HCT116 (cell line): ENCODE measurements at regions not wholly inside any gene's neighbourhood (a gene's known extent, or its start where the extent isn't known, plus 50 kb on each side); places are given as distances from the start of the nearest gene placed in this dataset.

ENCODE experiments used
- ATAC-seq: fragments of 200-7000 bp; cut with Tn5 transposase; 2 replicates; pipeline ENCODE4 v1.9.1; 2020; ENCODE audit warnings: mild to moderate bottlenecking, moderate library complexity
- BruUV-seq: library from RNA; stranded (reverse); fragments of 400-500 nt; replicated peaks from 2 replicates; lab custom pipeline; 2021; lab: Mats Ljungman, UMichigan
- CTCF ChIA-PET: fragments of 300-600 bp; sonication (Branson Sonifier 250); formaldehyde crosslinking; loops from one replicate; lab custom pipeline; 2021; ENCODE audit warnings: antibody characterized with exemption; lab: Charles Lee
- POLR2A ChIA-PET: fragments of 300-600, 350-600 bp; sonication (Branson Sonifier 250); formaldehyde crosslinking; loops from one replicate; lab custom pipeline; 2021; ENCODE audit warnings: antibody characterized with exemption; lab: Charles Lee
- RAD21 ChIA-PET, 2 experiments: fragments of 300-600 bp; sonication (Branson Sonifier 250); formaldehyde crosslinking; loops; one replicate each; lab custom pipeline; 2023; ENCODE audit warnings: low total read pairs in 2 of 2; ENCODE audit not compliant: uncharacterized antibody in 2 of 2, unreplicated experiment in 2 of 2, low non-redundant PET in 1 of 2; lab: Charles Lee
- DNase-seq: peaks from one replicate; pipeline ENCODE4 v3.0.0-alpha.2; 2010; ENCODE audit warnings: low read depth, low spot score
- H2AFZ ChIP-seq: fragments of 200-600 bp; shearing (Covaris generic), sonication (generic); 2 replicates; pipeline ENCODE4 v1.6.1; 2017; ENCODE audit warnings: low read depth, mixed run types, mixed read lengths, antibody characterized with exemption, low read length; ENCODE audit not compliant: poor library complexity, severe bottlenecking
- H3K27ac ChIP-seq: 2 replicates; pipeline ENCODE4 v1.5.1; 2012; ENCODE audit warnings: low read depth, low read length
- H3K27me3 ChIP-seq: fragments of 200-600 bp; sonication (generic); 2 replicates; pipeline ENCODE4 v1.6.1; 2016; ENCODE audit warnings: mixed run types, low read length, mixed read lengths; ENCODE audit not compliant: insufficient read depth
- H3K36me3 ChIP-seq, 2 experiments: fragments of 200-500 bp in 1 of 2; fragments of 200-600 bp in 1 of 2; sonication (Bioruptor generic) in 1 of 2; sonication (generic) in 1 of 2; 2 replicates each; pipeline versions ENCODE4 v1.5.1 to v1.6.1; 2014 to 2016; ENCODE audit warnings: low read length in 2 of 2, inconsistent platforms in 1 of 2, mixed read lengths in 1 of 2, mixed run types in 1 of 2; ENCODE audit not compliant: insufficient read depth in 2 of 2, control insufficient read depth in 1 of 2
- H3K4me1 ChIP-seq, 2 experiments: fragments of 200-600 bp in 1 of 2; sonication (generic) in 1 of 2; 2 replicates each; pipeline versions ENCODE4 v1.5.1 to v1.6.1; 2012 to 2017; ENCODE audit warnings: low read length in 2 of 2, inconsistent platforms in 1 of 2, mild to moderate bottlenecking in 1 of 2, mixed read lengths in 1 of 2, mixed run types in 1 of 2, moderate library complexity in 1 of 2; ENCODE audit not compliant: insufficient read depth in 2 of 2, control insufficient read depth in 1 of 2
- H3K4me2 ChIP-seq: fragments of 200-600 bp; sonication (generic); 2 replicates; pipeline ENCODE4 v1.6.1; 2017; ENCODE audit warnings: mixed run types, low read length, mixed read lengths
- H3K4me3 ChIP-seq, 2 experiments: fragments of 200-600 bp in 1 of 2; sonication (generic) in 1 of 2; replicated peaks in 1 of 2; 2 replicates each; pipeline ENCODE4 v1.5.1; 2011 to 2016; ENCODE audit warnings: low read length in 2 of 2, control low read depth in 1 of 2, low read depth in 1 of 2, mild to moderate bottlenecking in 1 of 2, mixed read lengths in 1 of 2, mixed run types in 1 of 2
- H3K79me2 ChIP-seq: fragments of 200-600 bp; sonication (generic); 2 replicates; pipeline ENCODE4 v1.6.1; 2017; ENCODE audit warnings: mild to moderate bottlenecking, mixed run types, low read length, moderate library complexity, mixed read lengths; ENCODE audit not compliant: insufficient read depth
- H3K9ac ChIP-seq: fragments of 200-600 bp; sonication (generic); 2 replicates; pipeline ENCODE4 v1.6.1; 2016; ENCODE audit warnings: low read length, mixed read lengths
- H3K9me2 ChIP-seq: fragments of 200-600 bp; sonication (generic), shearing (Covaris generic); 2 replicates; pipeline ENCODE4 v1.6.1; 2017; ENCODE audit warnings: mixed run types, mild to moderate bottlenecking, moderate library complexity; ENCODE audit not compliant: insufficient read depth
- H3K9me3 ChIP-seq, 2 experiments: fragments of 200-500 bp in 1 of 2; fragments of 200-600 bp in 1 of 2; sonication (Bioruptor generic) in 1 of 2; sonication (generic) in 1 of 2; 2 replicates each; pipeline ENCODE4 v1.6.1; 2014 to 2017; ENCODE audit warnings: low read length in 2 of 2, mixed read lengths in 2 of 2, inconsistent platforms in 1 of 2, low read depth in 1 of 2, mild to moderate bottlenecking in 1 of 2, mixed run types in 1 of 2, moderate library complexity in 1 of 2; ENCODE audit not compliant: control insufficient read depth in 1 of 2, insufficient read depth in 1 of 2
- H4K20me1 ChIP-seq: fragments of 200-600 bp; sonication (generic), shearing (Covaris generic); 2 replicates; pipeline ENCODE4 v1.6.1; 2017; ENCODE audit warnings: mixed run types, mild to moderate bottlenecking, moderate library complexity; ENCODE audit not compliant: insufficient read depth
- EGR1 ChIP-seq: IDR thresholded peaks from 2 replicates; pipeline ENCODE4 v1.6.1; 2012; ENCODE audit warnings: low read depth
- SIN3A ChIP-seq: IDR thresholded peaks from 2 replicates; pipeline ENCODE4 v1.6.1; 2012; ENCODE audit warnings: low read depth
- YY1 ChIP-seq: IDR thresholded peaks from 2 replicates; pipeline ENCODE4 v1.6.1; 2011; ENCODE audit warnings: low read length, low read depth, moderate library complexity, mild to moderate bottlenecking; ENCODE audit not compliant: insufficient replicate concordance; ENCODE audit errors: extremely low read depth
- intact Hi-C: fragments of 100-400 bp; cut with micrococcal nuclease; formaldehyde crosslinking; loops from 2 replicates; pipeline ENCODE4 v1.10.0; 2022
- TF ChIP-seq, protein P1 (sequence below): IDR thresholded peaks from 2 replicates; pipeline ENCODE4 v1.6.1; 2012
- TF ChIP-seq, protein P2 (sequence below), 3 experiments: fragments of 200-600 bp in 1 of 3; sonication (generic) in 1 of 3; IDR thresholded peaks in 2 of 3; conservative IDR thresholded peaks in 1 of 3; 2 replicates each; pipeline ENCODE4 v1.5.1; 2012 to 2017; ENCODE audit warnings: low read depth in 2 of 3, low read length in 2 of 3, antibody characterized with exemption in 1 of 3, borderline replicate concordance in 1 of 3, control low read depth in 1 of 3, mild to moderate bottlenecking in 1 of 3, mixed read lengths in 1 of 3, mixed run types in 1 of 3, moderate library complexity in 1 of 3; ENCODE audit not compliant: insufficient read depth in 1 of 3
- TF ChIP-seq, protein P3 (sequence below): IDR thresholded peaks from 2 replicates; pipeline ENCODE4 v1.6.1; 2012; ENCODE audit warnings: low read depth

DNA sequence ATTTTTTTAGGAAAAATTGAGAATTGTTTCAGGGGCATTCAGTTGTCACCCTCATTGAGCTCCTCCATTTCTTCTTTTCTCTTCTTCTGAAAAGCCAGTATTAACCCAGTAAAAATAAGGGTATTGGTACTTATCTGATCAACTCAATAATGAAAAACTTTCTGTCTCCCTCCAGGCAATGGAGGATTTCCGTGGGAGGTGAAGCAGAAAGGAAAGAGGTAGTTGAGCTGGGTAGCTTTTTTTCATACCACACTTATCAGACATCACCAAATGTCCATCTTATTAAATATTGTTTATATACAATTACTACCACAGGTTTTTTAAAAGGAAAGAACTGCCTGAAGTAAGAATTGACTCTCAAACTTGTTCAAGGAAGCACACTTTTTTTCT lies 731.1 kb upstream of the ZNF608 start:
- Histone ChIP-seq H3K36me3 (no peaks in the 10 kb centered on the region), H3K9ac (no peak overlapping the region), H3K9me2 (no peaks in the 10 kb centered on the region), H3K4me3 (no peak overlapping the region), H2AFZ (no peak overlapping the region), H3K9me3 (no peaks in the 10 kb centered on the region), H4K20me1 (no peaks in the 10 kb centered on the region), H3K4me1 (no peaks in the 10 kb centered on the region), H3K79me2 (no peaks in the 10 kb centered on the region), H3K27me3 (no peaks in the 10 kb centered on the region), H3K27ac (no peak overlapping the region), H3K4me2 (no peak overlapping the region)
- intact Hi-C loops = no loop called here
- ChIA-PET POLR2A (no interaction called here), CTCF (no interaction called here), RAD21 (no interaction called here)
- no TSS peak for BruUV-seq
- DNase-seq (no peak), ATAC-seq (no peak)
- TF ChIP-seq, protein P1, sequence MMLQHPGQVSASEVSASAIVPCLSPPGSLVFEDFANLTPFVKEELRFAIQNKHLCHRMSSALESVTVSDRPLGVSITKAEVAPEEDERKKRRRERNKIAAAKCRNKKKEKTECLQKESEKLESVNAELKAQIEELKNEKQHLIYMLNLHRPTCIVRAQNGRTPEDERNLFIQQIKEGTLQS = no peak
- TF ChIP-seq, protein P2, sequence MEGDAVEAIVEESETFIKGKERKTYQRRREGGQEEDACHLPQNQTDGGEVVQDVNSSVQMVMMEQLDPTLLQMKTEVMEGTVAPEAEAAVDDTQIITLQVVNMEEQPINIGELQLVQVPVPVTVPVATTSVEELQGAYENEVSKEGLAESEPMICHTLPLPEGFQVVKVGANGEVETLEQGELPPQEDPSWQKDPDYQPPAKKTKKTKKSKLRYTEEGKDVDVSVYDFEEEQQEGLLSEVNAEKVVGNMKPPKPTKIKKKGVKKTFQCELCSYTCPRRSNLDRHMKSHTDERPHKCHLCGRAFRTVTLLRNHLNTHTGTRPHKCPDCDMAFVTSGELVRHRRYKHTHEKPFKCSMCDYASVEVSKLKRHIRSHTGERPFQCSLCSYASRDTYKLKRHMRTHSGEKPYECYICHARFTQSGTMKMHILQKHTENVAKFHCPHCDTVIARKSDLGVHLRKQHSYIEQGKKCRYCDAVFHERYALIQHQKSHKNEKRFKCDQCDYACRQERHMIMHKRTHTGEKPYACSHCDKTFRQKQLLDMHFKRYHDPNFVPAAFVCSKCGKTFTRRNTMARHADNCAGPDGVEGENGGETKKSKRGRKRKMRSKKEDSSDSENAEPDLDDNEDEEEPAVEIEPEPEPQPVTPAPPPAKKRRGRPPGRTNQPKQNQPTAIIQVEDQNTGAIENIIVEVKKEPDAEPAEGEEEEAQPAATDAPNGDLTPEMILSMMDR (IDR thresholded peaks at IDR 0.05 in 2 of 3, conservative IDR thresholded peaks at IDR 0.05 in 1 of 3; ENCODE audit: borderline replicate concordance in 1 of 3, insufficient read depth in 1 of 3, low read depth in 2 of 3, low read length in 2 of 3) = no peak
- TF ChIP-seq YY1 (no peak), SIN3A (no peak), EGR1 (no peak)
- TF ChIP-seq, protein P3, sequence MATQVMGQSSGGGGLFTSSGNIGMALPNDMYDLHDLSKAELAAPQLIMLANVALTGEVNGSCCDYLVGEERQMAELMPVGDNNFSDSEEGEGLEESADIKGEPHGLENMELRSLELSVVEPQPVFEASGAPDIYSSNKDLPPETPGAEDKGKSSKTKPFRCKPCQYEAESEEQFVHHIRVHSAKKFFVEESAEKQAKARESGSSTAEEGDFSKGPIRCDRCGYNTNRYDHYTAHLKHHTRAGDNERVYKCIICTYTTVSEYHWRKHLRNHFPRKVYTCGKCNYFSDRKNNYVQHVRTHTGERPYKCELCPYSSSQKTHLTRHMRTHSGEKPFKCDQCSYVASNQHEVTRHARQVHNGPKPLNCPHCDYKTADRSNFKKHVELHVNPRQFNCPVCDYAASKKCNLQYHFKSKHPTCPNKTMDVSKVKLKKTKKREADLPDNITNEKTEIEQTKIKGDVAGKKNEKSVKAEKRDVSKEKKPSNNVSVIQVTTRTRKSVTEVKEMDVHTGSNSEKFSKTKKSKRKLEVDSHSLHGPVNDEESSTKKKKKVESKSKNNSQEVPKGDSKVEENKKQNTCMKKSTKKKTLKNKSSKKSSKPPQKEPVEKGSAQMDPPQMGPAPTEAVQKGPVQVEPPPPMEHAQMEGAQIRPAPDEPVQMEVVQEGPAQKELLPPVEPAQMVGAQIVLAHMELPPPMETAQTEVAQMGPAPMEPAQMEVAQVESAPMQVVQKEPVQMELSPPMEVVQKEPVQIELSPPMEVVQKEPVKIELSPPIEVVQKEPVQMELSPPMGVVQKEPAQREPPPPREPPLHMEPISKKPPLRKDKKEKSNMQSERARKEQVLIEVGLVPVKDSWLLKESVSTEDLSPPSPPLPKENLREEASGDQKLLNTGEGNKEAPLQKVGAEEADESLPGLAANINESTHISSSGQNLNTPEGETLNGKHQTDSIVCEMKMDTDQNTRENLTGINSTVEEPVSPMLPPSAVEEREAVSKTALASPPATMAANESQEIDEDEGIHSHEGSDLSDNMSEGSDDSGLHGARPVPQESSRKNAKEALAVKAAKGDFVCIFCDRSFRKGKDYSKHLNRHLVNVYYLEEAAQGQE = no peak
